ENCODE measurements at regions not wholly inside any gene's neighbourhood (a gene's known extent, or its start where the extent isn't known, plus 50 kb on each side); places are given as distances from the start of the nearest gene placed in this dataset.

GRCh38 chr1:37325010-37325409 lies 149.4 kb upstream of the ZC3H12A start:
- TF ChIP-seq EZH2 (IDR thresholded peaks at IDR 0.05; ENCODE audit: borderline replicate concordance, low read depth, low read length, severe bottlenecking), result no peak
- no peak for TF ChIP-seq CTCF (IDR thresholded peaks at IDR 0.05; ENCODE audit: extremely low read depth in 1 of 2, insufficient read depth in 1 of 2, low read depth in 1 of 2, low read length in 2 of 2)
- no peak for TF ChIP-seq POLR2A (IDR thresholded peaks at IDR 0.05; ENCODE audit: low read depth, low read length)
- TF ChIP-seq POLR2AphosphoS5 (IDR thresholded peaks at IDR 0.05; ENCODE audit: insufficient read depth, low read depth, low read length), result no peak
- no peak for TF ChIP-seq MAX (IDR thresholded peaks at IDR 0.05; ENCODE audit: insufficient read depth, insufficient read length)

Data from endothelial cell of umbilical vein (primary cell).